Activated T-helper 2 cell treated with anti-CD3 and anti-CD28 coated beads, Interferon-gamma antibody, Interleukin-2, Interleukin-4, amounts not matched to agents 10 μg/mL and 5 μg/mL and 100 μg/mL, durations not matched to agents 14 hours and 24 hours and 36 hours (primary cell): ENCODE measurements at regions not wholly inside any gene's neighbourhood (a gene's known extent, or its start where the extent isn't known, plus 50 kb on each side); places are given as distances from the start of the nearest gene placed in this dataset.

Experiments
- DNase-seq: peaks from one replicate; pipeline ENCODE4 v3.0.0; 2021; ENCODE audit warnings: low spot score
- H3K27ac Mint-ChIP-seq: one replicate; pipeline ENCODE4 v1.8.0; 2021; ENCODE audit warnings: mixed read lengths
- H3K27me3 Mint-ChIP-seq: one replicate; pipeline ENCODE4 v1.8.0; 2021; ENCODE audit warnings: low read depth, mixed read lengths
- H3K36me3 Mint-ChIP-seq: one replicate; pipeline ENCODE4 v1.8.0; 2021; ENCODE audit warnings: low read depth, mixed read lengths
- H3K4me1 Mint-ChIP-seq: one replicate; pipeline ENCODE4 v1.8.0; 2021; ENCODE audit warnings: low read depth, mixed read lengths
- H3K4me3 Mint-ChIP-seq: one replicate; pipeline ENCODE4 v1.8.0; 2021; ENCODE audit warnings: low read depth, mild to moderate bottlenecking, moderate library complexity, mixed read lengths
- H3K9me3 Mint-ChIP-seq: one replicate; pipeline ENCODE4 v1.8.0; 2021; ENCODE audit warnings: mixed read lengths
- intact Hi-C: fragments of 100-400 bp; cut with micrococcal nuclease; formaldehyde crosslinking; loops from one replicate; pipeline ENCODE4 v1.15.1; 2023

DNA sequence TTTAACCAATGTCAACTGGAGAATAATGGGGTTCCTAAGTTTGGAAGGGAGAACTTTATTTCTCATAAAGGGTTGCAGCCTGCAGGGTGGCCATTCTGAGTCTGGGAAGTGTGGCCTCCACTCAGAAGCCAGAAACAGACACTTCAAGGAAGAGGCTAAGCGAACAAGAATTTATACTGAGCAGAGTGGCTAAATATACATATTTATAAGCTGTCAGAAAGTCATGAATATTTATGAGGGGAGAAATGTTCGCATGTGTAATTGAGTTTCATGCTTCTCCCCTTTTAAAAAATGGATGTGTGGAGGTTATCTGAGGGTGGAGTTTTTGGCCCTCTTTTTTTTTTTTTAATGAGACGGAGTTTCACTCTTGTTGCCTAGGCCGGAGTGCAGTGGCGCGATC lies 78.1 kb upstream of the PLAC8 start:
- no peak overlapping the region for H3K27ac Mint-ChIP-seq
- H3K4me3 Mint-ChIP-seq, result no peak overlapping the region
- intact Hi-C loops, result no loop called here
- no peak for DNase-seq
- no peaks in the 10 kb centered on the region for H3K9me3 Mint-ChIP-seq
- peaks cover 17% of the 10 kb centered on the region for H3K4me1 Mint-ChIP-seq
- no peaks in the 10 kb centered on the region for H3K36me3 Mint-ChIP-seq
- peaks cover 2% of the 10 kb centered on the region for H3K27me3 Mint-ChIP-seq

DNA sequence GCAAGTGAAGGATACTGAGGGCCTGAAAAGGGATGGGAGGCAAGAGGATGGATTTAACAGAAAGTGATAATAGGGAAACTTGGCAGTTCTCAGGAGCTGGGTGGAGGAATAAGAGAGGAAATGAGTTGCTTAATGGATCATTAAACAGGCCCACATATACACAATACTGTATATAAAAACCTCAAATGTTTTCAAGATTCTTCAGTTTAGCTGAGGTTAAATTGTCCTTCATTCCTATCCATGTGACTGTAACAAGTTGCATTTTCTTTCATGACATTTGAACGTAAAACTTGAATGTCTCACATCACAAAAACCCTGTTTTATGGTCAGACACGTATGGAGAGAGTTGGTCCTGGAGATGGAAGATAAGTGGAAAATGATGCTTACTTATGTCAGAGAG lies 76.5 kb upstream of the PLAC8 start:
- H3K4me3 Mint-ChIP-seq, result no peak overlapping the region
- no peaks in the 10 kb centered on the region for H3K36me3 Mint-ChIP-seq
- intact Hi-C loops, result no loop called here

DNA sequence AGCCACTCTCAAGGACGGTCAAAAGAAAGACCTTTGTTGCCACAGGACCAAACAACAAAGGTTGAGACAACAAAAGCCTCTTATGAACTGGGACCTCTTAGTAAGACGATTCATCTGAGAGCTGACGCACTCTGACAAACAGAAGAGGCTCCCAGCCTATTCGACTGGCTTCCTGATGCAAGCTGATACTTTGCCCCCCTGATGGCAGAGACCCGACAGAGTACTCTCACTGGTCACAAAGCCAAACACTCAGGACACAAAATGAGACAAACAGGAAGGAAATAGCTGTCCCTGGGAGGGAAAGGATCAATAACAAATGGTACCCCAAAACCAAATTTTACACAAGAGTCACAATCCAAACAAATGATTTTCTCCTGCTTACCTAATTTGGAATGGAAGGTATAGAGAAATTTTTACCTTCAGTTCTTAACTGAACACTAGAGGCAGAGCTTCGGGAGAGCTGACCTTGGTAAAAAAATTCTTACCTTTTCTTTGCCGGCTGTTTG lies 75.2 kb upstream of the PLAC8 start:
- H3K36me3 Mint-ChIP-seq, result no peaks in the 10 kb centered on the region
- intact Hi-C loops, result no loop called here
- no peak overlapping the region for H3K4me3 Mint-ChIP-seq
- no peak for DNase-seq
- peaks cover 11% of the 10 kb centered on the region for H3K4me1 Mint-ChIP-seq
- H3K27me3 Mint-ChIP-seq, result no peaks in the 10 kb centered on the region
- no peaks in the 10 kb centered on the region for H3K9me3 Mint-ChIP-seq
- H3K27ac Mint-ChIP-seq, result no peak overlapping the region

More for the DNA sequence above, 76.5 kb upstream of the PLAC8 start:
- Mint-ChIP-seq H3K4me1 (peaks cover 11% of the 10 kb centered on the region), H3K27ac (no peak overlapping the region), H3K27me3 (peaks cover 2% of the 10 kb centered on the region), H3K9me3 (no peaks in the 10 kb centered on the region)
- DNase-seq, result no peak

DNA sequence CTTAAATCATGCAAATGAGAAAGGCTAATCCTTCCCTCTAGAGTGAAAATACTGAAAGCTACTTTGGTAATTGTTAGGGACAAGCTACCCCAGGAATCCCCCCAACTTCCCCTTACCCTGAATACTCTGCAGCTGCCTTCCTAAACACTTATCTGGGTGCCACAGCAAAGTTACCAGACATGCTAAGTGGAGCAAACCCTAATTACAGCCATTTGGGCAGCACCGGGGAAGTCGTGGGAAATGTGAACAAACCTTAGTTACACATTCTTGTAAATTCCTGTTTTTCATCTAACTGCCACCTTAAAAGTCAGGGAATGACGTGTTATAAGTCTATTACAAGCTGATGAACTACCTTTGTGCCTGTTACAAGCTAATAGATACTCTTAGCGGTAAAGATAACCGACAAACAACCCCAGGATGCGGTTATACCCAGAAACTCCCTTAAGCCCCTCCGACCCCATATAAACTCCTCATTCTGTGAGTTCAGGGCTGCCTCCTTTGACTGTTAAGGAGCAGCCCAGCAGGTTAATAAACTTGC lies 66.0 kb upstream of the PLAC8 start:
- no peak for DNase-seq
- intact Hi-C loops, result no loop called here
- no peaks in the 10 kb centered on the region for H3K36me3 Mint-ChIP-seq
- H3K27ac Mint-ChIP-seq, result no peak overlapping the region
- no peaks in the 10 kb centered on the region for H3K9me3 Mint-ChIP-seq
- H3K27me3 Mint-ChIP-seq, result peaks cover 16% of the 10 kb centered on the region
- no peaks in the 10 kb centered on the region for H3K4me1 Mint-ChIP-seq
- no peak overlapping the region for H3K4me3 Mint-ChIP-seq

DNA sequence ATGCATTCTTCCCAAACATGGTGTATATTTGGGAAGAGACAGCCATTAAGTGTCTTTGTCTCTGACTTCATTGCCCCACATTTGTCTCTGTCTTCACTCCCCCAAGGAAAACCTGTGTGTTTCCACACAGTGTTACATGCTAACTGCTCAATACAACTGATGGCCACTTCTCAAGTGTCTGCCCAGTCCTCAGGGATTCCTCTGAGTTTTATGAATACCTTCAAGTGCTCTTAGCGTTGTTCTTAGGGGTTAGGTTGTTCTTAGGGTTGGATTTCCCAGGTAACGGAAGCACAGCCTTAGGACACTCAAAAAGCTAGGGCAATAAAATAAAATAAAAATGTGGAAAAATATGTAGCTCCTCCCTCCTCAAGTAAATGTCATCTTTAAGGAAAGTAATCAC lies 64.7 kb upstream of the PLAC8 start:
- intact Hi-C loops, result no loop called here
- H3K36me3 Mint-ChIP-seq, result no peaks in the 10 kb centered on the region
- no peaks in the 10 kb centered on the region for H3K4me1 Mint-ChIP-seq
- no peak for DNase-seq
- H3K9me3 Mint-ChIP-seq, result no peaks in the 10 kb centered on the region
- H3K27me3 Mint-ChIP-seq, result peaks cover 19% of the 10 kb centered on the region
- H3K27ac Mint-ChIP-seq, result no peak overlapping the region
- no peak overlapping the region for H3K4me3 Mint-ChIP-seq

DNA sequence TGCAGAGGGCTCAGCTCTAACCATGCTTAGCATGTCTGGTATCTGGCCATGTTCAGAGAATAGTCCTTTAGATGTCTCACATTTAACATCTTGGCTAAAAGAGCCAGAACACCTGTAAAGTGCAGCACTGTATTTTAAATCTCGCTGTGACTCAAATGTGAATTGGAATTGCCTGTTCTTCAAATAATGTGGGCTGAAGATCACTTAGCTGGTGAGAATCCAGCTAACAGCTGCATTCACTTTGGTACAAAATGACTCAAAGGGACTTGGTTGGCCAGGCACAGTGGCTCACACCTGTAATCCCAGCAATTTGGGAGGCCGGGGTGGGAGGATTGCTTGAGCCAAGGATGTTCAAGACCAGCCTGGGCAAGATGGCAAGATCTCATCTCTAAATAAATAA lies 63.5 kb upstream of the PLAC8 start:
- intact Hi-C loops, result no loop called here
- no peak for DNase-seq
- no peaks in the 10 kb centered on the region for H3K9me3 Mint-ChIP-seq

DNA sequence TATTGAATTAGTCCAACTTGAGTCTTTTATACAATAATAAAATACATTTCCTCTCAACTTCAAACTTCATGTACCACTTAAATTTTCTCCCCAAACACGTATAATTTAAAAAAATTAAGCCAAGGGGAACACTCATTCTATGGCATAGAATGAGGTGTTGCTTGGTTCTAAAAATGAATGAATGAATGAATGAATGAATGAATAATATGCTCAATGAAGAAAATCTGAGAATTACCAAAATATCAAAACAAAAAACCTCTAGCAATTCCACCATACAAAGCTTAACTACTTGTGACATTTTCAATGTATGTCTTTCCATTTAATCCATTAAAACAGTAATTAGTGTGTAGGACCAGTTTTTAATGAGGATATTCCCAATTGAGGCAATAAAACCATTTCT lies 62.7 kb upstream of the PLAC8 start:
- peaks cover 16% of the 10 kb centered on the region for H3K27me3 Mint-ChIP-seq
- no peaks in the 10 kb centered on the region for H3K36me3 Mint-ChIP-seq
- DNase-seq, result no peak
- no peak overlapping the region for H3K4me3 Mint-ChIP-seq
- no peaks in the 10 kb centered on the region for H3K9me3 Mint-ChIP-seq
- intact Hi-C loops, result no loop called here
- no peaks in the 10 kb centered on the region for H3K4me1 Mint-ChIP-seq
- H3K27ac Mint-ChIP-seq, result no peak overlapping the region

More for the DNA sequence above, 63.5 kb upstream of the PLAC8 start:
- Mint-ChIP-seq H3K27me3 (peaks cover 16% of the 10 kb centered on the region), H3K4me1 (no peaks in the 10 kb centered on the region), H3K36me3 (no peaks in the 10 kb centered on the region), H3K4me3 (no peak overlapping the region), H3K27ac (no peak overlapping the region)

DNA sequence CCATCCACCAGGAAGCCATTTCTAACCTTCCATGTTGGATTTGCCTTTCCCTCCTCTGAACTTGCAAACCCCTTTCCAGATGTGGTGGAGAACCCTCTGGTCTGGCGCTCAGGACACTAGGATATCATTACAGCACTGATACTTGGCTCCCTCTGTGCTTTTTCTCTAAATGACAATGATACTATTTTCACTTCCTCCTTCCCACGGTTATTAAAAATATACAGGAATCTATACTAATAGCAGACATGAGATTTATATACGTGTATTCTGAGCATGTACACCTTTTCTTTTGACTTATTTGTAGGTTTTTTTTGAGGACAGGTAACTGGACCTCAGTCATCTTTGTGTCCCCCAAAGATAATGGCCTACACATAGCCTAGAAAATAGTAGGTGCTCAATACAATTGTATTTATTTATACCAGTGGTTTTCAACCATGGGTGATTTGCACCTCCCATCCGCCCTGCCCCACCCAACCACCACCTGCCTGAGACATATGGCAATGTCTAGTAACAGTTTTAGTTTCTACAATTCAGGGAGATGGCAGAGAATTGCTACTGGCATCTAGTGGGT lies 60.4 kb upstream of the PLAC8 start:
- Mint-ChIP-seq H3K4me3 (no peak overlapping the region), H3K4me1 (peaks cover 6% of the 10 kb centered on the region), H3K27ac (no peak overlapping the region), H3K36me3 (no peaks in the 10 kb centered on the region), H3K27me3 (peaks cover 11% of the 10 kb centered on the region), H3K9me3 (no peaks in the 10 kb centered on the region)
- intact Hi-C loops, result no loop called here
- no peak for DNase-seq

DNA sequence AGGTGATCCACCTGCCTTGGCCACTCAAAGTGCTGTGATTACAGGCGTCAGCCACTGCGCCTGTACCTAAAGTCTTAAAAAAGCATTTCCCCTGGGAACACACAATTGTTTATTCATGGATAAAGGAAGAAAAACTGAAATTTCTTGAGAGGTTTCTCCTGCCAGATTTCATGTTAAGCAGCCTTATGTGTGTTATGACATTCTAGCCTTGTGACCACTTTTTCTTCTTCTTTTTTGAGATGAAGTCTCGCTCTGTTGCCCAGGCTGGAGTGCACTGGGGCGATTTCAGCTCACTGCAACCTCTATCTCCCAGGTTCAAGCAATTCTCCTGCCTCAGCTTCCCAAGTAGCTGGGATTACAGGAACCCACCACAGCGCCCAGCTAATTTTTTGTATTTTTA lies 57.8 kb upstream of the PLAC8 start:
- Mint-ChIP-seq H3K27ac (no peak overlapping the region), H3K36me3 (no peaks in the 10 kb centered on the region), H3K4me3 (no peak overlapping the region), H3K27me3 (peaks cover 6% of the 10 kb centered on the region), H3K4me1 (peaks cover 6% of the 10 kb centered on the region), H3K9me3 (no peaks in the 10 kb centered on the region)
- DNase-seq, result no peak
- intact Hi-C loops, result no loop called here

DNA sequence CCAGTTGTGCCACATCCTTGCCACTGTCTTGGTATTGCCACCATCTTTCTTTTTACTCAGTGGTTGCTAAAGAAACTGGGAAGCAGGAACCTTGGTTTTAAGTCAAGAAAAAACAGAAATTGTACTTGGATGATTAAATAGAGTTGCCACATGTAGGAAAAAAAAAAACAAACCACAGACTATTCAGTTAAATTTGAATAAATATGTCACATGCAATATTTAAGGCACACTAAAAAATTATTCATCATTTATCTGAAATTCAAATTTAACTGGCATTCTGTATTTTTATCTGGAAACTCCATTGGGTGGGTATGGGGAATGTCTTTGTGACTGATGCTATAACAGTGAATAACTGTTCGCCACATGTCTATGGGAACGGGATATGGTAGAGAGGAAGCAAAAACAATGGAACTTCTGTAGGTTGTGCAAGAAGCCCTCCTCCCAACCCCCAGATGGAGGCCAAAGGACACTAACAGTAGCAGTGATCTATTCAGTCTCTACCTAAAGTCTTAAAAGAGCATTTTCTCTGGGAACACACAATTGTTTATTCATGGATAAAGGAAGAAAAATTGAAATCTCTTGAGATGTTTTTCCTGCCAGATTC lies 57.0 kb upstream of the PLAC8 start:
- H3K9me3 Mint-ChIP-seq, result no peaks in the 10 kb centered on the region
- intact Hi-C loops, result no loop called here
- no peak for DNase-seq
- H3K4me3 Mint-ChIP-seq, result no peak overlapping the region
- no peak overlapping the region for H3K27ac Mint-ChIP-seq
- no peaks in the 10 kb centered on the region for H3K36me3 Mint-ChIP-seq
- peaks cover 6% of the 10 kb centered on the region for H3K4me1 Mint-ChIP-seq
- H3K27me3 Mint-ChIP-seq, result peaks cover 13% of the 10 kb centered on the region

DNA sequence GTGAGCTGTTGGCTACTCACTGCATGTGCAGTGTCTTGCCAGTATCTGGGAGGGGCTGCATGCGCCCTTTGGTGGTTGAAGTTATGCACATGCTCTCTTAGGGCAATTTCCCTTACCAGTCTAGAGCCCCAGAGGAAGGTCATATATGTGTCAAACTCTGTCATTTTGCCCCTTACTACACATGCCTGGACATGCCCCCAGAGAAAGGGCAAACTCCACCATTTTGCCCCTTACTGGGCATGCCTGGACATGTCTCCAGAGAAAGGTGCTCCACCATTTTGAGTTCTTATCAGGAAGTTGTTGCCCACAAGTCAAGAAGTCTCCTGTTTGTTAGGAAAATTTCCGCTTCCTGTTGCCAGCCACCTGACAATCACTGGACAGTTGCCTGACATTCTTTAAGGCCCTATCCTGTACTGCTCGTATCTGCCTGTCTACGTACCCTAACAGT lies 56.4 kb upstream of the PLAC8 start:
- H3K4me3 Mint-ChIP-seq, result no peak overlapping the region
- H3K9me3 Mint-ChIP-seq, result no peaks in the 10 kb centered on the region
- no peak for DNase-seq
- H3K4me1 Mint-ChIP-seq, result peaks cover 6% of the 10 kb centered on the region
- intact Hi-C loops, result no loop called here
- H3K36me3 Mint-ChIP-seq, result no peaks in the 10 kb centered on the region
- H3K27me3 Mint-ChIP-seq, result peaks cover 16% of the 10 kb centered on the region
- H3K27ac Mint-ChIP-seq, result no peak overlapping the region
